ENCODE measurements at regions not wholly inside any gene's neighbourhood (a gene's known extent, or its start where the extent isn't known, plus 50 kb on each side); places are given as distances from the start of the nearest gene placed in this dataset.

- DNase-seq (ENCODE audit: low read depth, low spot score) = no peak
- no peak for TF ChIP-seq CTCF (IDR thresholded peaks at IDR 0.05; ENCODE audit: low read depth, low read length)
- Histone ChIP-seq H3K4me3 (ENCODE audit: low read depth, low read length) (no peak overlapping the region), H3K27me3 (ENCODE audit: control insufficient read depth, insufficient read depth, low read length) (no peaks in the 10 kb centered on the region), H3K9me3 (ENCODE audit: control insufficient read depth, insufficient read depth, low read length) (peaks cover 7% of the 10 kb centered on the region; the same call in 1 of the 2 replicates), H3K27ac (ENCODE audit: low read depth, low read length) (no peak overlapping the region)
- CTCF ChIA-PET = no interaction called here
- POLR2A ChIA-PET = no interaction called here
These were observed 649.9 kb upstream of the FOXG1 start for GRCh38 chr14:28116716-28117115.

DNA sequence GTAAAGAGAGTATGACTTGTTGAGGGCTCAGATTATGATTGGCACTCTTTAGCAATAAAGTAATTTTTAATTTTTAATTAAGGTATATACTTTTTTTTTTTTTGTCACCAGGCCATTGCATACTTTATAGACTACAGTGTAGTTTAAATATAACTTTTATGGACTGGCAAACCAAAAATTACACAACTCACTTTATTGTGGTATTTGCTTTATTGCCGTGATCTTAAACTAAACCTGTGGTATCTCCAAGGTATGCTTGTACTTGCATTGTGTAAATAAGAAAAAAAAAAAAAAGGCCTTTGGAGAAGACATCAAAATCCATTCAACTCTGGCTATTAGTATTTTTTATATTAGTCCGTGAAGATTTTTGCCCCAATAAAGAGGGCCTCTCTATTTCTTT is 646.7 kb upstream of the FOXG1 start:
- ChIA-PET POLR2A (no interaction called here), CTCF (no interaction called here)
- H3K27me3 ChIP-seq (ENCODE audit: control insufficient read depth, insufficient read depth, low read length) = no peaks in the 10 kb centered on the region
- DNase-seq (ENCODE audit: low read depth, low spot score) = no peak
- no peak for TF ChIP-seq CTCF (IDR thresholded peaks at IDR 0.05; ENCODE audit: low read depth, low read length)
- H3K9me3 ChIP-seq (ENCODE audit: control insufficient read depth, insufficient read depth, low read length) = peaks cover 11% of the 10 kb centered on the region
- no peak overlapping the region for H3K4me3 ChIP-seq (ENCODE audit: low read depth, low read length)
- H3K27ac ChIP-seq (ENCODE audit: low read depth, low read length) = no peak overlapping the region

DNA sequence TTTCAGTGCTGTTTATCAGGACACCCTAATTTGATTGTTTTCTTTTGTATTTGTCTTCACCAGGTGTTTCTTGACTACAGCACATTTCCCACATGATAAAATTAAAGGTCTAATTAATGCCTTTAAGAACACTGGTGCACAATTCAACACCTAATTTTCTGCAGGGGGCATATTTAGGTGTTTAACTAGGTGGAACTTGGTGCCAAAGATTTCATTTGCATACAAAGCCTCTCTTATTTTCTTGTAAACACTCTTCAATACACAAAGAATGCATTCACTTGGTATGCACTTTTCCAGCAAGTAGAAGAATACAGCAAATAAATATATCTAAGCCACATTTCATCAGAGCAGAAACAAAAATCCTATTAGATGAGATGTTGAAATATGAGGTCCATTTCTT is 646.2 kb upstream of the FOXG1 start:
- H3K27ac ChIP-seq (ENCODE audit: low read depth, low read length) = no peak overlapping the region
- no peak overlapping the region for H3K4me3 ChIP-seq (ENCODE audit: low read depth, low read length)
- ChIA-PET CTCF (no interaction called here), POLR2A (no interaction called here)
- TF ChIP-seq CTCF (IDR thresholded peaks at IDR 0.05; ENCODE audit: low read depth, low read length) = no peak
- DNase-seq (ENCODE audit: low read depth, low spot score) = no peak
- H3K27me3 ChIP-seq (ENCODE audit: control insufficient read depth, insufficient read depth, low read length) = no peaks in the 10 kb centered on the region
- peaks cover 8% of the 10 kb centered on the region for H3K9me3 ChIP-seq (ENCODE audit: control insufficient read depth, insufficient read depth, low read length)

GRCh38 chr14:28121512-28122297 is 644.9 kb upstream of the FOXG1 start:
- H3K9me3 ChIP-seq (ENCODE audit: control insufficient read depth, insufficient read depth, low read length) = peaks cover 6% of the 10 kb centered on the region
- TF ChIP-seq CTCF (IDR thresholded peaks at IDR 0.05; ENCODE audit: low read depth, low read length) = no peak
- ChIA-PET CTCF (no interaction called here), POLR2A (no interaction called here)
- DNase-seq (ENCODE audit: low read depth, low spot score) = no peak
- H3K27me3 ChIP-seq (ENCODE audit: control insufficient read depth, insufficient read depth, low read length) = no peaks in the 10 kb centered on the region
- H3K4me3 ChIP-seq (ENCODE audit: low read depth, low read length) = no peak overlapping the region
- no peak overlapping the region for H3K27ac ChIP-seq (ENCODE audit: low read depth, low read length)

DNA sequence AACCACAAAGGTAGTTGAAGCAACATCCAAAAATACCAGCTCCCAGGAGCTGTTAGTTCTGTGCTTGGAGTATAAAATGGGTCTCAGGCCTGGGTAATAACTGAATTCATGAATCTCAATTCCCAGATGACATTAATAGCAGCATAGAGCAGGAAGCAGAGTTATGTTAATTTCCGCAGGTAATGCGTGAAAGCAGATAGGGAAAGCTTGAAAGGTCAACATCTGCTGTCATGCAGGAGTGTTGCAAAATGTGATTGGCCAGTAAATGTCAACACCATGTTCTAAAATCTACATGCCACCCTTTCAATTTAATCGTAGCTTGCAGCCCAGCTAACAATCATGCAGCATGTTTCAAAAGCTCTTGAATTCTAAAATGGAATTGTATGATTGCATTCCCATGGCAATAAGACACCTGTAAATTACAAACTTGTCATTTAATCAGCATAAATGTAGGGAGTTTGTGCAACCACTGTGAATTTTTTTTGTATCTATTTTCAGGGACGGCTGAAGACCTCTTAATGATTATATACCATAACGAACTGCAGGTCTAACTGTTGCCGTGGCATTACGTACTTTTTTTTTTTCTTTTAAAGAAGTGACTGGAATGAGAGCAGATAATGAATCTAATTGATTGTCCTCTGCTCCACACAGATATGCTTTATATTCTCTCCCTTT is 635.8 kb upstream of the FOXG1 start:
- DNase-seq (ENCODE audit: low read depth, low spot score) = no peak
- no peak overlapping the region for H3K4me3 ChIP-seq (ENCODE audit: low read depth, low read length)
- no peak for TF ChIP-seq CTCF (IDR thresholded peaks at IDR 0.05; ENCODE audit: low read depth, low read length)
- H3K9me3 ChIP-seq (ENCODE audit: control insufficient read depth, insufficient read depth, low read length) = peaks cover 8% of the 10 kb centered on the region
- H3K27me3 ChIP-seq (ENCODE audit: control insufficient read depth, insufficient read depth, low read length) = no peaks in the 10 kb centered on the region
- ChIA-PET CTCF (no interaction called here), POLR2A (no interaction called here)
- no peak overlapping the region for H3K27ac ChIP-seq (ENCODE audit: low read depth, low read length)
